ENCODE measurements at regions not wholly inside any gene's neighbourhood (a gene's known extent, or its start where the extent isn't known, plus 50 kb on each side); places are given as distances from the start of the nearest gene placed in this dataset.

DNA sequence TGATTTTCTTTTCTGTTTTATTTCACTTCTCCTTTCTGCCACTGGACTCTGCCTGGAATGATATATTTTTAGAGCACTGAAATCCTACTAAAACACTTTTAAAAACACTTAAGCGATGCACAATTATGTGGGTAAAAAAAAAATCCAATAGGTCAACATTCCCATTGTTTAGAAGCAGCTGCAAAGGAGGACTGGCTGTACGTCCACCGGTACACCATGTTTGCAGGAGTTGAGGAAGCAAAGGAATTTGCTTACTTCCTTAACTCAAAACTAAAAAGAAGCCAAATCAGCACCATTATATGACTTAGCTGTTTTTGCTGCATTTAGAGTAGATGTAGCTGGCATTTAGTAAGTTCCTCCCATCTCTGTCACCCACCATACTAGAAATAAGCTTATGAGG is 186.8 kb upstream of the TMTC1 start:
- ATAC-seq (ENCODE audit: poor library complexity) (no peak), DNase-seq (no peak)
- intact Hi-C loops (cut with DNase I), result no loop called here

- intact Hi-C loops (cut with DNase I), result no loop called here
- ATAC-seq (ENCODE audit: poor library complexity), result no peak
- no peak for DNase-seq
Measured at GRCh38 chr12:29962276-29963035, 178.7 kb upstream of the TMTC1 start.

- DNase-seq, result no peak
- ATAC-seq (ENCODE audit: poor library complexity), result no peak
- intact Hi-C loops (cut with DNase I), result no loop called here
Measured at GRCh38 chr12:29961231-29961630, 177.5 kb upstream of the TMTC1 start.

DNA sequence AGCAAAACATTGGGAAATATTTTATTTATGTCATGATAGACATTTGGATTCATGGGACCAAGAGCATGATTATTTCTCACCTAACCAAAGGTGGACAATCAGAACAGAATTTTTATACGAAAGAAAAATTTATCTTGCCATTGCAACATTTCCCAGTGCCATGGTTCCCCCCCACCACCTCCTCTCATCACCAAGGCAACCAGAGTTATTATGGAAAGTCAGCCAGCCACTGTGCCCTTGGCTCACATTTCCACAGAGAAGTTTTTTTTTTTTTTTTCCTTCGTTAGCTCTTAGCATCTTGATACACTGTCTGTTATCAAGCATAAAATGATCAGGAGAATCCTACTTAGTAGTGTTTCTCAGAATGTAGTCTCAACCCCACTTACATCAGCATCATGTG is 176.4 kb upstream of the TMTC1 start:
- DNase-seq (no peak), ATAC-seq (ENCODE audit: poor library complexity) (no peak)
- intact Hi-C loops (cut with DNase I), result no loop called here

GRCh38 chr12:29957835-29958234 is 174.1 kb upstream of the TMTC1 start:
- ATAC-seq (ENCODE audit: poor library complexity), result no peak
- DNase-seq, result no peak
- intact Hi-C loops (cut with DNase I), result no loop called here

- intact Hi-C loops (cut with DNase I), result no loop called here
- DNase-seq (no peak), ATAC-seq (ENCODE audit: poor library complexity) (no peak)
Measured at GRCh38 chr12:29945904-29946303, 162.2 kb upstream of the TMTC1 start.

- no peak for ATAC-seq (ENCODE audit: poor library complexity)
- no peak for DNase-seq
- intact Hi-C loops (cut with DNase I), result no loop called here
Measured at GRCh38 chr12:29944269-29945000, 160.7 kb upstream of the TMTC1 start.

- ATAC-seq (ENCODE audit: poor library complexity) (no peak), DNase-seq (no peak)
- intact Hi-C loops (cut with DNase I), result no loop called here
Measured at GRCh38 chr12:29943683-29944082, 159.9 kb upstream of the TMTC1 start.

DNA sequence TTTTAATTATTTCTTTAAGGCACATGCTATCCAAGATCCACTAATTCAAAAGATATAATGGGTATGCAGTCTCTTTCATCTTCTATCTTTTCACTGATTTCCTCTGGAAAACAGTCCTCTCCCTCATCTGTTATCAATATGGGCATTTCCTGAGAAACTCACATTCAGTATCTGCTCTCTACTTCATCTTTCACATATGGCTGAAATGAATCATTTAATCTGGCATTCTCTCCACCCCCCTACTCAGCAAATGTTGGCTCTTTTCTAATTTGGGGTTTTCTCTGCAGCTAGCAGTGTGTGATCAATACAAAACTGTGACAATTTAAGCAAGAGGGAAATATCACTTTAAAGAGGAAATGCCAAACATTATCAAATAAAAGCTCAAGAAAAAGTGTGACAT is 157.1 kb upstream of the TMTC1 start:
- ATAC-seq (ENCODE audit: poor library complexity), result no peak
- intact Hi-C loops (cut with DNase I), result no loop called here
- DNase-seq, result no peak

DNA sequence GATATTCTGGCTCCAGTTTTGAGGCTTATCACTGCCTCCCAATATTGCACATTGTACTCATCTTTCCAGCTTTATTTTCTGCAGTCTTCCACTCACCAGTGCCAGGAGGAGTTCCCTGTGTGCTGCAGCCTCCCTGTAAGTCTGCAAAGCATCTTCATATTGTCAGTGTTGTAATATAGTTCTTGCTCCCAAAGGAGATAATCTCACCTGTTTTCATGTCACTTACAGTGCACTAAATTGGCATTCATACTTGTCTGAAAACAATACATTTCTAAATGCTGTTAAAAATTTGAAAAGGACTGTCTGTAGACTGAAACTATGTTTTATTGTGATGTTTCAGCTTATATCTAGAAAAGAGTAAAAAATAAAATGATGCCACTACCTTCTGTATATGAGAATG is 146.8 kb upstream of the TMTC1 start:
- intact Hi-C loops (cut with DNase I), result no loop called here
- ATAC-seq (ENCODE audit: poor library complexity) (no peak), DNase-seq (no peak)

DNA sequence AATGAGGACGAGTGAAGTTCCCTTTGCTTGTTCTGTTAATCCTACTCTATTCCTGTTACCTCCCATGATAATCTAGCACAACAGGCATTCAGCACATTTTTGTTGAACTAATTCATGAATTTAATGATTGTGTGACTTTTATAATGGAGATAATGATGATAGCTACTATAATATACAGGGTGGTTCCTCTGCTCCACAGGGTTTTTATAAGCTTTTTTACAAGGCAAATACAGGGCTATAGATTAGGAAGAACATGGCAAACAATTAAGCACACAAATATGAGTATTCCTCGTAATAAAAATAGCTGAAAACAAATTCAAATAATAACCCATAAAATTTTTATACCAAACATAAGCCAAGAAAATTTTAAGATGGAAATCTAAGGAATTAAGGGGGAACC is 145.6 kb upstream of the TMTC1 start:
- no peak for DNase-seq
- no peak for ATAC-seq (ENCODE audit: poor library complexity)
- intact Hi-C loops (cut with DNase I), result no loop called here

DNA sequence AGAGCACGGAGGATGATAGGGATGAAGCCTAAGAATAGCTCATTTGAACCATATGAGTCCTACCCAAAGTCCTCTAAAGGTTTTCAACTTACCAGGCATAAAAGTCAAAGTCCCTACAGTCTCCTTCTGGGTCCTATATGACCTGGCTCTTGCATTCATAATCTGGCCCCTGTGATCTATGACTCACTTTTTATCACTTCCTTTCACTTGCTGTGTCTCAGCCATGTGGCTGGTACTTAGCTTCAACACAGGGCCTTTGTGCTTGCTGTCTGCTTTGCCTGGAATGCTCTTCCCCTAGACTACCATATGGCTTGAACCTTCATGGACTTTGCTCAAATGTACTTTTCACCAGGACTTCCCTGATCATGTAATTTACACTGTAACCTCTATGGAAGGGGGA is 137.6 kb upstream of the TMTC1 start:
- DNase-seq, result no peak
- ATAC-seq (ENCODE audit: poor library complexity), result no peak
- intact Hi-C loops (cut with DNase I), result no loop called here

DNA sequence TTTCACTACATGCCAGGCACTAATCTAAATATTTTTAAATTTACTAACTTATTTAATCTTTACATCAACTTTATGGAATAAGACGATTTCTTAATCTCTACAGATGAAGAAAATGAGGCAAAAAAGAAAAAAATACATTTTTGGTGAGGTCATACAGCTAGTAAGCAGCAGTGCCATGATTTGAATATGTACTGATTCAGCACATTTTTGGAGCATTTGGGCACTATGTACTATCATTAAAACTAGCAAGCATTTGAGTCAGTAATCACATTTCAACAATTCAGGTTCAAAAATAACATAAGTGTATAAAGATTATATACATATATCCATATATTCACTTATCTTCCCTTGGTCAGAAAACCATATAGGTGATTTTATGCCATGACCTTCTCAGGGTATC is 124.4 kb upstream of the TMTC1 start:
- no peak for ATAC-seq (ENCODE audit: poor library complexity)
- intact Hi-C loops (cut with DNase I), result no loop called here
- no peak for DNase-seq

GRCh38 chr12:29907461-29907860 is 123.7 kb upstream of the TMTC1 start:
- DNase-seq (no peak), ATAC-seq (ENCODE audit: poor library complexity) (no peak)
- intact Hi-C loops (cut with DNase I), result no loop called here

DNA sequence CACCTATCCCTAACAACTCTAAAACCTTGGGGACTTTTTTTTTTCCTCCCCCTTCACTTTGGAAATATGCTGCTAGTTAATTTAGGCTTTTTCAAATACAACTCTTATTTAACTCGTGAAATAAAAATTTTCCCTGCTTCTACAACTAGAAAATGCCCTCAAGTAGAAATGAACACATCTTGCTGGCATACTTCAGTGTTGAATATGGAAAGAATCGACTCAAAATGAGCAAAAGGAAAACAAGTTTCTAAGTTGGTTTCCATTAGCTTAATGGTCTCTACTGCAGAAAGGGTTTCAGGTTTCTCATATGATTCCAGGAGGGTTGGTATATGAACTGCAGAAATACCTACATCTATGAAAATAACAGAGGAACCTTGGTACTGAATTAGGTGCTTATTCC is 118.3 kb upstream of the TMTC1 start:
- ATAC-seq (ENCODE audit: poor library complexity) (no peak), DNase-seq (no peak)
- intact Hi-C loops (cut with DNase I), result no loop called here

DNA sequence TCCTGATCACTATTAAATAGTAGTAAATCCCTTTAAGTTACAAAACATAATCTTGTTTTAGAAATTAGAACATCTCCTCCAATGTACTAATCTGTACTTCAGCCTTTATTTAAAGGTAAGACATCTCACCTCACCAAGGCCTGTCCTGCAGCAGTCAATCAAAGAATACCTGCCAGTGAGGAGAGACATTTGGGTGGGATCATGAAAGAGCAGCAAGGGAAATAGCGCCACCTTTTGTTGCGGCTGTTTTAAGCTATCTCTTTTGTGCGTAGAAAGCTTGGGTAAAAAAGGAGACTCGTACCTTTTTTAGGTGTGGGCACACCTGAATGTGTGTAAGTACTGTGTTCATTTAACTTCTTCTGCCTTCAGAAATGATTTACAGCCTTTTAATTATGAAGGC is 117.8 kb upstream of the TMTC1 start:
- intact Hi-C loops (cut with DNase I), result no loop called here
- no peak for DNase-seq
- no peak for ATAC-seq (ENCODE audit: poor library complexity)

DNA sequence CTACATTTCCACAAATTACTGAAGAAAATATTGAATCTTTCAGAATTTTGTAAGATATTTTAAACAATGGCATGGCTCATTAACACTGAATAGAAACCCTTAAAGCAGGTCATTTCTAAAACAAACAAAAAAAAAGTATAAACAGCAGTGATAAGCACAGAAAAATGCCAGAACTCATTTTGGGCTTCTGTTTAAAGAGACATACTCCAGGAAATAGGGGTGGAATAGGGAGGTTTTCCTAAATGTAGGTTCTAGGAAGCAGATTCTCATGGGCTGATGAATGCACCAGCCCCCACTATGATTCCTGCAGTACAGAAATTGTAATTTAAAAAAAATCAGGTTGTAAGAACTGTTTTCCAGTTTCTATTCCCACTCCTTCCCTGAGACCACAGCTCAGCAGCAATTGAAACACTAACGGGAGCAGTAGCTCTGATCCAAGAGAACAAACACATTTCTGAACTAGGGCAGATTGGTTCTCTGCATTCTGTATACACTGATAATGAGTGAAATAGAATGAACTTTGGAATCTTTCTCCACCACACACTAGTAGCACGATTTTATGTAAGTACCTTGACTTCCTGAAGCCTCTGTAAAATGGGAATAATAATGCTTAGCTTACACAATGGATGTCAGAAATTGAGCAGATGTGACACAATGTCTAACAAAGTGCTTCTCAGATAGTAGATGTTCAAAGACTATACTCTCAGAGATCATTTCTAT is 115.6 kb upstream of the TMTC1 start:
- DNase-seq (no peak), ATAC-seq (ENCODE audit: poor library complexity) (no peak)
- intact Hi-C loops (cut with DNase I), result no loop called here

- no peak for ATAC-seq (ENCODE audit: poor library complexity)
- intact Hi-C loops (cut with DNase I), result no loop called here
- no peak for DNase-seq
Measured at GRCh38 chr12:29895966-29896365, 112.2 kb upstream of the TMTC1 start.

DNA sequence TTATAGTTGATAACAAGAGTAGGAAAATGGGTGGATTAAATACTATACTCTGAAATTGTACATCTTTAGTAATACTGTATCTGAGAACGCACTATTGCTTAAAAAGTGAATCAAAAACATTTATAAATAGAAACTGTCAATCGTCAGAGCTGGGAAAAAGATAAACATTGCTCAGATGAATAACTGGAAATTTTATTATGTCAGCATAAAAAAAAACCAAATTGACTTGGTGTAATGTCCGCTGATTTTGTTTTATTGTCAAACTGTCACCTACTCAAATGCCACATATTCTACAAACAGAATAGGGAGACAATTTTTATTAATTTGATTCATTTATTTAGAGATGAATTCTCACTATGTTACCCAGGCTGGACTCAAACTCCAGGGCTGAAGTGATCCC is 109.3 kb upstream of the TMTC1 start:
- DNase-seq (no peak), ATAC-seq (ENCODE audit: poor library complexity) (no peak)
- intact Hi-C loops (cut with DNase I), result no loop called here

GRCh38 chr12:29891792-29892191 is 108.0 kb upstream of the TMTC1 start:
- intact Hi-C loops (cut with DNase I), result no loop called here
- no peak for DNase-seq
- ATAC-seq (ENCODE audit: poor library complexity), result no peak

Data from Right ventricle myocardium superior (tissue), 1 donor.